H9 (cell line): ENCODE measurements at regions not wholly inside any gene's neighbourhood (a gene's known extent, or its start where the extent isn't known, plus 50 kb on each side); places are given as distances from the start of the nearest gene placed in this dataset.
A peak's percentile ranks its signal among the peaks of the same experiment; 100 is the strongest.

Experiments
- DNase-seq: peaks from one replicate; pipeline ENCODE4 v3.0.0-alpha.2; 2017
- H2AFZ ChIP-seq: one replicate; pipeline ENCODE4 v1.6.1; 2013; ENCODE audit warnings: mild to moderate bottlenecking, low read length, control low read depth, moderate library complexity
- H2AK5ac ChIP-seq: 2 replicates; pipeline ENCODE4 v1.6.1; 2013; ENCODE audit warnings: low read length, control low read depth, mixed read lengths; ENCODE audit not compliant: insufficient read length
- H2BK120ac ChIP-seq: one replicate; pipeline ENCODE4 v1.6.1; 2013; ENCODE audit warnings: low read depth, mild to moderate bottlenecking, low read length, control low read depth, inconsistent platforms; ENCODE audit not compliant: poor library complexity, severe bottlenecking
- H2BK12ac ChIP-seq: 2 replicates; pipeline ENCODE4 v1.6.1; 2013; ENCODE audit warnings: low read length, control low read depth, mixed read lengths, low read depth; ENCODE audit not compliant: insufficient read length
- H2BK15ac ChIP-seq: 2 replicates; pipeline ENCODE4 v1.6.1; 2013; ENCODE audit warnings: low read depth, low read length, control low read depth
- H2BK20ac ChIP-seq: one replicate; pipeline ENCODE4 v1.6.1; 2013; ENCODE audit warnings: low read depth, mild to moderate bottlenecking, low read length, control low read depth, inconsistent platforms; ENCODE audit not compliant: poor library complexity, severe bottlenecking
- H2BK5ac ChIP-seq: 2 replicates; pipeline ENCODE4 v1.6.1; 2013; ENCODE audit warnings: low read length, control low read depth, mixed read lengths; ENCODE audit not compliant: insufficient read length
- H3K14ac ChIP-seq: 2 replicates; pipeline ENCODE4 v1.6.1; 2013; ENCODE audit warnings: low read length, control low read depth; ENCODE audit not compliant: insufficient read depth
- H3K18ac ChIP-seq: 2 replicates; pipeline ENCODE4 v1.6.1; 2013; ENCODE audit warnings: low read depth, mild to moderate bottlenecking, mixed read lengths, low read length, control low read depth; ENCODE audit not compliant: insufficient read length
- H3K23ac ChIP-seq: 2 replicates; pipeline ENCODE4 v1.6.1; 2013; ENCODE audit warnings: low read length, control low read depth, mixed read lengths, low read depth; ENCODE audit not compliant: insufficient read length
- H3K23me2 ChIP-seq: 2 replicates; pipeline ENCODE4 v1.6.1; 2013; ENCODE audit warnings: low read depth, mild to moderate bottlenecking, mixed read lengths, low read length, control low read depth; ENCODE audit not compliant: insufficient read length, poor library complexity, severe bottlenecking
- H3K27ac ChIP-seq: 2 replicates; pipeline ENCODE4 v1.5.1; 2013; ENCODE audit warnings: low read length, control low read depth, mixed read lengths, low read depth; ENCODE audit not compliant: insufficient read length
- H3K27me3 ChIP-seq: 2 replicates; pipeline ENCODE4 v1.6.1; 2013; ENCODE audit warnings: low read length, control low read depth, inconsistent platforms; ENCODE audit not compliant: insufficient read depth
- H3K4ac ChIP-seq: 2 replicates; pipeline ENCODE4 v1.6.1; 2013; ENCODE audit warnings: low read depth, mild to moderate bottlenecking, control low read depth, inconsistent platforms, low read length, moderate library complexity
- H3K4me1 ChIP-seq: 2 replicates; pipeline ENCODE4 v1.6.1; 2013; ENCODE audit warnings: low read length, control low read depth, inconsistent platforms; ENCODE audit not compliant: insufficient read depth
- H3K4me2 ChIP-seq: 2 replicates; pipeline ENCODE4 v1.6.1; 2013; ENCODE audit warnings: low read length, control low read depth, mixed read lengths; ENCODE audit not compliant: insufficient read length, insufficient read depth
- H3K56ac ChIP-seq: 2 replicates; pipeline ENCODE4 v1.6.1; 2013; ENCODE audit warnings: low read depth, mild to moderate bottlenecking, mixed read lengths, low read length, control low read depth; ENCODE audit not compliant: insufficient read length
- H3K79me1 ChIP-seq: 2 replicates; pipeline ENCODE4 v1.6.1; 2013; ENCODE audit warnings: low read depth, mild to moderate bottlenecking, moderate library complexity, low read length, control low read depth, inconsistent platforms; ENCODE audit not compliant: insufficient read depth, poor library complexity, severe bottlenecking
- H3K79me2 ChIP-seq: 2 replicates; pipeline ENCODE4 v1.6.1; 2013; ENCODE audit warnings: low read length, control low read depth, inconsistent platforms; ENCODE audit not compliant: insufficient read depth
- H3K9ac ChIP-seq: 2 replicates; pipeline ENCODE4 v1.6.1; 2013; ENCODE audit warnings: low read length, control low read depth, mixed read lengths; ENCODE audit not compliant: insufficient read length; ENCODE audit errors: extremely low read depth
- H3K9me3 ChIP-seq: one replicate; pipeline ENCODE4 v1.6.1; 2013; ENCODE audit warnings: low read depth, low read length, inconsistent platforms; ENCODE audit not compliant: control insufficient read depth
- H3T11ph ChIP-seq: one replicate; pipeline ENCODE4 v1.6.1; 2013; ENCODE audit warnings: mild to moderate bottlenecking, low read length, control low read depth, inconsistent platforms
- H4K20me1 ChIP-seq: one replicate; pipeline ENCODE4 v1.6.1; 2013; ENCODE audit not compliant: control insufficient read depth, insufficient read length, insufficient read depth
- H4K5ac ChIP-seq: 2 replicates; pipeline ENCODE4 v1.6.1; 2013; ENCODE audit warnings: low read depth, mild to moderate bottlenecking, mixed read lengths, low read length, control low read depth; ENCODE audit not compliant: insufficient read length
- H4K8ac ChIP-seq: replicated peaks from 2 replicates; pipeline ENCODE4 v1.6.1; 2013; ENCODE audit warnings: low read length, control low read depth, mixed read lengths, low read depth; ENCODE audit not compliant: insufficient read length
- H4K91ac ChIP-seq: 2 replicates; pipeline ENCODE4 v1.6.1; 2013; ENCODE audit warnings: low read depth, mild to moderate bottlenecking, moderate library complexity, mixed read lengths, low read length, control low read depth; ENCODE audit not compliant: insufficient read length
- H3K27ac Mint-ChIP-seq, 3 experiments: 2 replicates in 2 of 3; 3 replicates in 1 of 3; pipeline ENCODE4 v1.8.0; 2020 to 2021; ENCODE audit warnings: mixed read lengths in 3 of 3, mild to moderate bottlenecking in 1 of 3, moderate library complexity in 1 of 3
- H3K27me3 Mint-ChIP-seq: 2 replicates; pipeline ENCODE4 v1.8.0; 2021; ENCODE audit warnings: low read depth, mild to moderate bottlenecking, moderate library complexity, mixed read lengths
- H3K36me3 Mint-ChIP-seq, 3 experiments: 2 replicates in 2 of 3; 3 replicates in 1 of 3; pipeline ENCODE4 v1.8.0; 2020 to 2021; ENCODE audit warnings: low read depth in 3 of 3, mixed read lengths in 3 of 3; ENCODE audit not compliant: insufficient read depth in 1 of 3
- H3K4me1 Mint-ChIP-seq, 2 experiments: 2 replicates each; pipeline ENCODE4 v1.8.0; 2020; ENCODE audit warnings: mixed read lengths in 2 of 2
- H3K4me3 Mint-ChIP-seq, 2 experiments: 2 replicates in 1 of 2; 3 replicates in 1 of 2; pipeline ENCODE4 v1.8.0; 2020 to 2021; ENCODE audit warnings: mild to moderate bottlenecking in 2 of 2, mixed read lengths in 2 of 2, moderate library complexity in 1 of 2
- H3K9me3 Mint-ChIP-seq, 2 experiments: 2 replicates in 1 of 2; 3 replicates in 1 of 2; pipeline ENCODE4 v1.8.0; 2020; ENCODE audit warnings: mild to moderate bottlenecking in 2 of 2, mixed read lengths in 2 of 2, moderate library complexity in 1 of 2
- CTCF ChIP-seq: fragments of 200-600 bp; sonication (generic); conservative IDR thresholded peaks from 3 replicates; pipeline ENCODE4 v1.8.0; 2021; ENCODE audit warnings: antibody characterized with exemption, mild to moderate bottlenecking
- WGBS: extraction: QIAGEN DNeasy Blood & Tissue Kit; methylation state at CpG from one replicate; pipeline ENCODE4 v1.1.7; 2013; ENCODE audit warnings: missing lambda C conversion rate, low lambda C conversion rate, mixed read lengths; ENCODE audit not compliant: insufficient read length; ENCODE audit errors: extremely low coverage; 5-methylcytosine and 5-hydroxymethylcytosine counted together

GRCh38 chr2:217288472-217289063 is 428.7 kb upstream of the TNP1 start:
- Histone ChIP-seq H2BK5ac (no peak overlapping the region), H3K27me3 (no peaks in the 10 kb centered on the region), H3K79me2 (no peaks in the 10 kb centered on the region), H3T11ph (no peak overlapping the region), H4K20me1 (no peaks in the 10 kb centered on the region), H2BK15ac (no peak overlapping the region), H2BK20ac (no peak overlapping the region), H4K5ac (no peak overlapping the region), H3K4me1 (peaks cover 8% of the 10 kb centered on the region; the same call in 1 of the 2 replicates), H3K14ac (no peak overlapping the region), H2BK120ac (no peak overlapping the region), H3K4me2 (no peak overlapping the region), H4K91ac (no peak overlapping the region), H3K23me2 (no peaks in the 10 kb centered on the region), H4K8ac (no peak overlapping the region), H3K4ac (no peak overlapping the region), H3K9ac (no peak overlapping the region), H3K23ac (no peak overlapping the region), H3K9me3 (peaks cover 11% of the 10 kb centered on the region), H3K56ac (no peak overlapping the region), H3K27ac (no peak overlapping the region), H2BK12ac (no peak overlapping the region), H2AK5ac (no peak overlapping the region), H2AFZ (no peak overlapping the region), H3K18ac (peak overlapping the region; percentile 4), H3K79me1 (no peaks in the 10 kb centered on the region)
- DNase-seq = no peak
- no CpG with 5 or more reads among the region's 3 CpGs for WGBS
- no peak for TF ChIP-seq CTCF
- Mint-ChIP-seq H3K4me3 (no peak overlapping the region), H3K27me3 (peaks cover 47% of the 10 kb centered on the region), H3K36me3 (peaks cover 8 to 18% (median 10%) of the 10 kb centered on the region in 3 experiments), H3K9me3 (peaks cover 15 to 17% of the 10 kb centered on the region in 2 experiments), H3K4me1 (peaks cover 18% of the 10 kb centered on the region in 2 experiments), H3K27ac (no peak overlapping the region)
